ENCODE measurements at regions not wholly inside any gene's neighbourhood (a gene's known extent, or its start where the extent isn't known, plus 50 kb on each side); places are given as distances from the start of the nearest gene placed in this dataset.
A peak's percentile ranks its signal among the peaks of the same experiment; 100 is the strongest.
"Not testable (repeated sequence)": the region's sequence is repeated elsewhere in the genome, so short reads cannot be mapped to it uniquely, and the experiment has no call there.

DNA sequence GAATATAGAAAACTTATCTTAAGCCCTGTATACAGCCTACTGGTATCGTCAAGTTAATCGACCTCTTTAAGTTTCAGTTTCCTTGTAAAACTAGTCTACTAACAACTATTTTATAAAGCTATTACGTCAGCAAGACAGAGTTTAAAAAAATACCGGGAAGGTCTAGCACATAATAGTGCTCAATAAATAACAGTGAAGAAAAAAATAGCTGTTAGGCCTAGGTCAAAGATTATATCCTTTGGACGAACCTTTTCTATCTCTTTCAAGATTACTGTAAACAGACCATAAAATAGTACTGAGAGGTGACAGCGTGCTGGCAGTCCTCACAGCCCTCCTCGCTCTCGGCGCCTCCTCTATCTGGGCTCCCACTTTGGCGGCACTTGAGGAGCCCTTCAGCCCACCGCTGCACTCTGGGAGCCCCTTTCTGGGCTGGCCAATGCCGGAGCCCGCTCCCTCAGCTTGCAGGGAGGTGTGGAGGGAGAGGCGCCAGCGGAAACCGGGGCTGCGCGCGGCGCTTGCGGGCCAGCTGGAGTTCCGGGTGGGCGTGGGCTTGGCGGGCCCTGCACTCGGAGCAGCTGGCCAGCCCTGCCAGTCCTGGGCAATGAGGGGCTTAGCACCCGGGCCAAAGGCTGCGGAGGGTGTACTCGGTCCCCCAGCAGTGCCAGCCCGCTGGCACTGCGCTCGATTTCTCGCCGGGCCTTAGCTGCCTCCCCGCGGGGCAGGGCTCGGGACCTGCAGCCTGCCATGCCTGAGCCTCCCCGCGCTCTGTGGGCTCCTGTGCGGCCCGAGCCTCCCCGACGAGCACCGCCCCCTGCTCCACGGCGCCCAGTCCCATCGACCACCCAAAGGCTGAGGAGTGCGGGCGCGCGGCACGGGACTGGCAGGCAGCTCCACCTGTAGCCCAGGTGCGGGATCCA is 119.1 kb upstream of the HSF2 start:
- DNase-seq (ENCODE audit: low spot score) = not testable (repeated sequence)

DNA sequence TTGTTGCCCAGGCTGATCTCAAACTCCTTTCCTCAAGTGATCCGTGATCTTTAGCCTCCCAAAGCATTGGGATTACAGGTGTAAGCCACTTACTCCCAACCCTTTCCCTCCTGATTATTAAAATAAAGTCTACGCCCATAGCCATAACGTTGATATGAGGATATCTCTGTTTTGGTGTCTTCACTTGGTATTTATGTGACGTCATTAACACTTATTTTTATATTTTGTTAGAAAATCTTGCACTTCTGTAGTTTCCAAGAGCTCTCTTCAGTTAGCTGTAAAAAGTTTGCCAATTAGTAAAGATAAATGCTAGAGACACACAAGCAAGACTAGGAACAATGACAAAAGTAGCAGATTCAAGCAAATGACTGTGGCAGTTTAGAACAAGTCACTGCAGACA is 115.6 kb upstream of the HSF2 start:
- DNase-seq (ENCODE audit: low spot score) = no peak

DNA sequence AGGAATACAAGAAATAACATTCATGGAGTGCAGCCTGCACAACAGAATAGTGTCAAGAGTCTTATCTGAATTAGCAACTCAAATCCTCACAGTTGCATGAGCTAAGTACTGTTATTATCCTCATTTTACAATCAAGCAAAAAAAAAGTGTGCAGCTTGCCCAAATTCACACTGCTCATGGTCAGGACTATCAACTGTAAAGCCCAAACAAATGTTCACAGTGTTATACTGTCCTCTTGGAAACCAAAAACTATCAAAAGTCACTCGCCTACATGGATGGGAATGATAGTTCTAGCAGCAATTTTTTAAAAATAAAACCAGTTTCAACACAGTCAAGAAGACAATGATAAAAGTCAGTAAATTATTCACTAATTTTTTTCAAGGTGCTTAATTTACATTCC is 114.6 kb upstream of the HSF2 start:
- DNase-seq (ENCODE audit: low spot score) = no peak

DNA sequence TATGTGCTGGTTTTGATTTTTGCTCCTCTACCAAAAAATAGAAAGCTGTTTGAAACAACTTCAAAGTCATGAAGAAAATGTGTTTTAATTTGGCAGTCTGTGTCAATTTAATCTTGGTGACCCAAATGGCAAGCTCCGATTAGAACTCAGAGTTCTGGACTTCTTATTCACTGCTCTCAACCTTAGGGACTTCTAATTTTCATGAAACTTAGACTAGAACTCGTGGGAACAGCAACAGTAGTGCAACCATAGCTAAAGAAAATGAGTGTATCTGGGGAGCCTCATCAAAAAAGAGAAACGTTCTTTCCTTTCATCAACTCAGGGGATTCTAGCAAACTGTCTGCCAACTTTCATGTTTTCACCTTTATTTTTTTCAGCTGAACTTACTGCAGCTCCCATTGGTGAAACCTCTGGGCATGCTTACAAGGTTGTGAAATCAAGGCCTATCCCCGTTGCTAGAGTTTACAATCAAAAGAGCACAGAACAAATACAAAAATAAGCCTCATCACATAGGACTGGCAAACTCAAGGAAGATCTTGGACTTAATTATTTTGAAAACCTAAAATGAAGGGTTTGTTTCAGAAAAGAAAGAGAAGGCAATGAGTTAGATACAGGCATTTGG is 114.0 kb upstream of the HSF2 start:
- no peak for DNase-seq (ENCODE audit: low spot score)

DNA sequence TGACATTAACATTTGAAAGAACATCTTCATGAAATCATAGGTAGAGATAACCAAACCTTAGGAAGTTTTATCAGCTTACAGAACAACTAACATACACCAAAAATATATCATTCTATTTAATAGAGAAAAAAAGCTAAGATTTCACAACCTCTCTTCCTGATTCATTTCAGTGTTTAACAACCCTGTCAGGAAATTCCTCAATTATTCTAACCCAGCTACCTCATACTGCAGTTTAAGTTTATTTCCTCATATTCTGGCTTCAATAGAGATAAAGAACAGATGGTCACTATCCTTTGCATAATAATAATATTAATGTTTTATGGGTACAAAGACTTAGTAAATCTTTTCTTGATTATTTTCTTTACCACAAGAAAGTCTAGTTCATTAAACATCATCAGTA is 112.9 kb upstream of the HSF2 start:
- DNase-seq (ENCODE audit: low spot score) = no peak

DNA sequence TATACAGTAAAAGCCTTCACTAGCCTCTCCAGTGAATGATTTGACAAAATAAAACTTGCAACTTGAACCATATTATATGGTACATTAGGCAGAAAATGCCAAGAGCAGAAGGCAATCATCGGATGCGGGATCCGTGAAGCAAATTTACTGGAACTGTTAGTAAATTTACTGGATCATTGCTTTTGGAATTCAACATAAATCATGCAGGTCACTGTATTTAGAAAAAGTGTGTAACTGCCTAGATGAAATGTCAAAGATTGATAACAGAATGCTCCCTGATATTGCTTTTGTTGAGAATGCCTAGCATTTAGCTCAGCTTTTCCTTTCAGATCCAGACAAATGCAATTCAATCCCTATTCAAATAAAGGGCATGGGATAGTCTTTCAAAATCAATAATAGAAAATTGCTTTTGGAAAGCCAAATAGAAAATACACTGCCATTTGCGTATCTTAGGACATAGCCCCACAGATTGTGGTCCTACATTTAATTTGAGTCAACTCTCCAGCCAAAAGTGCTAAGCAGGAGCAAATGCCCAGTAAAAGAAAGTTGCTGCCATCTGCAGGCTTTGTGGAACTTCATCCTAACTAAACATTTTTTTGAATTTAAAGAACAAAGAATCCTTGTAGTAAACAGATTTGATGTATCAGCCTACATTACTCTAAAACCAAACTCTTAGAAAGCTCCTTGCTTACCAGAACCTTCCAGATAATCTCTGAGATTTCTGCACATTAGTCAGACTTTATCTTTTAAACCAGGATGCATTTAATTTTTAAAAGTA is 109.5 kb upstream of the HSF2 start:
- no peak for DNase-seq (ENCODE audit: low spot score)

DNA sequence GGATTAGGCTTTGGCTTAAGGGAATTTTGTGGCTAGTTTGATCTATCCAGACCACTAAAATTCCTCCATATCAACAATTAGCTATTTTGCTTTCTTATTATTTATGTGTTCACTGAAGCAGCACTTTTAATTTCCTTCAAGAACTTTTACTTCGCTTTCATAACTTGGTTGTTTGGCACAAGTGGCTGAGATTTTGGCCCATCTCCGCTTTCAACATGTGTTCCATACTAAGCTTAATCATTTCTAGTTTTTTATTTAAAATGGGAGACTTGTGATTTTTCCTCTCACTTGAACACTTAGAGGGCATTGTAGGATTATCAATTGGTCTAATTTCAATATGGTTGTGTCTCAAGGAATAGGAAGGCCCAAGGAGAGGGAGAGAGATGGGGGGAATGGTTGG is 102.4 kb upstream of the HSF2 start:
- DNase-seq (ENCODE audit: low spot score) = no peak

DNA sequence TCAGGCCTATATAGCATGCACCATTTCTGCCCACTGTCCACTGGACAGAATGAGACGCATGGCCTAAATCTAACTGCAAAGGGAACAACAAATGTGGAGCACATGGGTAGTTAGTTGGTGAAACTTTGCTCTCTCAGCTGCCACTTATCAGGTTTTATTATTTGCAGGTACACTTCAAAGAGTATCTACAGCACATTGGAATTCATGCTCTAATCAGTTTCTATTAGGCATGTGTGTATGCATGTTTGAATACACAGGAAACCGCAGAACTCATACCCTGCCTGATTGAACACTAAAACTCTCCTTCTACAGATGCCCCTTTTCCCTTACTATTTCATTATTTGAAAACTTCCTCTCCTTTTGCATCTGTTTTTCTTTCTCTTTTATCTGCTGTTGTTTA is 97.4 kb upstream of the HSF2 start:
- no peak for DNase-seq (ENCODE audit: low spot score)

DNA sequence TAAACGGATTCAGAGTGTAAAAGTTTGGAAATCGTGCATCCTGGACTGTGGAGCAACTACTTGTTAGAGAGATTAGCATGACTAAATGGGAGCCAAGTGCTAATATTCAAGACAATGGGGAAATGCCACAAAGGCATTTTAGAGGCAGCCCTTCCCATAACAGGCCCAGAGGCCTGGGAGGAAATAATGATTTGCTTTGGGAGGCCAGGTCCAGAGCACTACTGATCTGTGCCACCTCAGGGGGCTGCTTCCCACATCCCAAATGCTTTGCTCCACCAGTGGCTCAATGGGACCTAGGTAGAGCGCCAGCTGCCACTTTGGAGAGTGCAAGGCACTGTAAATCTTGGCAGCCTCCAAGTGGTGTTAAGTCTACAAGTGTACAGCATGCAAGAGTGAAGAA is 91.9 kb upstream of the HSF2 start:
- DNase-seq (ENCODE audit: low spot score) = no peak

DNA sequence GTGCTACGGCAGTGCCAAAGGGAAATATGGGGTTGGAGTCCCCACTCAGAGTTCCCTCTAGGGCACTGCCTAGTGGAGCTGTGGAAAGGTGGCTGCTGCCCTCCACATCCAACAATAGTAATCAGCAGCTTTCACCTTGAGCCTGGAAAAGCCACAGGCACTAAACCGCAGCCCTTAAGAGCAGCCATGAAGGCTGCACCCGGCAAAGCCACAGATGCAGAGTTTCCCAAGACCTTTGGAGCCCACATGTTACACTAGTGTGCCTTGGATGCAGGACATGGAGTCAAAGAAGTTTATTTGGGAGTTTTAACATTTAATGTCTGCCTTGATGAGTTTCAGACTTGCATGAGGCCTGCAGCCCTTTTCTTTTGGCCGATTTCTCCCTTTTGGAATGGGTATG is 91.4 kb upstream of the HSF2 start:
- no peak for DNase-seq (ENCODE audit: low spot score)

DNA sequence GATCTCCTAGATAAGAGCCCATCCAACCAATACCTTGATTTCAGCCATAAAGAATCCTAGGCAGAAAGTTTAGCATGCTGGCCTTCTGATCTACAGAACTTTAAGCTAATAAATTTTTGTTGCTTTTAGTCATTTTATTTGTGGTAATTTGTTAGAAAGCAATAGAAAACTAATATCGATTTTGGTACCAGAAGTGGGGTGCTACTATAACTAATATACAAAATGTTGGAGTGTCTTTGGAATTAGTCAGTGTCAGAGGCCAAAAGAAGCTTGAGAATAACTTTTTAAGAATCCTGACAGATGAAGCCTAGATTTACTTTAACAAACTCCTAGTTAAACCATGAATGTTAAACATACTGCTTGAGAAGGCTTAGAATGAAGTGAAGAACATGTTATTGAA is 83.6 kb upstream of the HSF2 start:
- DNase-seq (ENCODE audit: low spot score) = no peak

DNA sequence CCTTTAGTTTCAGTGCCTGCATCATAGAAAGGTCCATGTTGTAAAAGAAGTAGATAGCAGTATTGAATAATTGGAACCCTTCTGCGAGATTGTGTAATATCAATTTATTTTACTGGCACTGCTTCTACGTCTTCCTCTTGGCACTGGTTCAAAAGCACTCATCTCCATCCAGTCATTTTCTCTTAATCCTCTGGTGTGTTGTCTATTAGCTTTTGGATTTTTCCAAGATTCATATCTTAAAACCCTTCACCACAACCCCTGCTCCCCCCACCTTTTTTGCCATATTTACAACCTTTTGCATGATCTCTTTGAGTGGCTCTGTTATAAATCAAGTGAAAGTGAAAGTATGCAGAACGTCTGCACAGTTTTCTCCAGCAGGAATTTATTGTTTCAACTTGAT is 76.6 kb upstream of the HSF2 start:
- peak; percentile 1 for DNase-seq (ENCODE audit: low spot score)

DNA sequence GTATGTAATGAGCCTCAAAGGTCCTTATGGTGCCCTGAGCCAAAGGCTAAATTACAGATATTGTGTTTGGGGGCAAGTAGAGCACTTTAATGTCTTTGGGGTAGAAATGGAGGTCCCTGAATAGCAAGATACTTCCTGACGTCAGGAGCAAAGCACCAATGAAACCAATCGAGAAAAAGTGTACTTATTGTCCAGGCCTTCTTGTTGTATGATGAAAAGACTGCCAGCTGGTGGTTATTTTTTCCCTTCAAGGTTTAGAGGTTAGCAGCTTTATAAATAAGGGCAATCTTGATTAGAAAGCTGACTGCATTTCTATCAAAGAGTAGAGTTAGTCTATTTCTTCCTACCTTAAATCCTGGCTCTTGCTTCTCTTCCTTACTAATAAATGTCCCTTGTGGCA is 76.1 kb upstream of the HSF2 start:
- no peak for DNase-seq (ENCODE audit: low spot score)

DNA sequence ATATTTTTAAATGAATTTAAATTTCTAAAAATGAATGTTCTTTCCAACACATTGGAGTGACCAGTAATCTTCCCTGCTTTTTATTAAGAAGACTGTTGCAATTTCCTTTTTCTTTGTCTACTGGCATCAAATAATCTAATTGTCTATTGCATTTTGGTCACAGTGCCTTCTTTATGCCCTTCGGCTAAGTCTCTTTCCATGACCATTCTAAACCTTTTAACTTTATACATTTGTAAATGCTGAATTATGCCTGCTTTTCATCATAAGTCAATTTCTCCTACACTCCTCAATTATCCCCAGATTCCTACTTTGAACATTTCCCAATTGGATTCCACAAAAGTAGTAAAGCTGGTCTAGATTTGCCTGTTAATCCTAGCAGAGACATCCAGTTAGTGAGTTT is 69.1 kb upstream of the HSF2 start:
- no peak for DNase-seq (ENCODE audit: low spot score)

DNA sequence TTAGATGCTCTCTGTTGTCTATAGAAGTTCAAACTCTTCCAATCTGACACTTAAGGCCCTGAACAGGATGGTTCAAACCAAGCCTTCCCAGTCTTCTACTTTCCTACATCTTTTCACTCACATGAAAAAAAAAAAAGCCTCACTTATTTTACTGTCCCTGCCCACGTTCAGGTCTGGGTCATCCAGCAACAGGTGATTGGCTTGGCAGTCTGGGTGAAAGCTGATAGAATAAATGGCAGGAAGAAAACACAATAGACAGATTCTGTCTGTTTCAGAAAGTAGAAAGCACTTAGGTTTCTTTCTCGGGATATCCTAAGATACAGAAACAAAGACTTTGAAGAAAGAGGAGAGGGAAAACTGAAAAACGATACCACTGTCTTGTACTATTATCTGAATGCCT is 61.8 kb upstream of the HSF2 start:
- DNase-seq (ENCODE audit: low spot score) = no peak

DNA sequence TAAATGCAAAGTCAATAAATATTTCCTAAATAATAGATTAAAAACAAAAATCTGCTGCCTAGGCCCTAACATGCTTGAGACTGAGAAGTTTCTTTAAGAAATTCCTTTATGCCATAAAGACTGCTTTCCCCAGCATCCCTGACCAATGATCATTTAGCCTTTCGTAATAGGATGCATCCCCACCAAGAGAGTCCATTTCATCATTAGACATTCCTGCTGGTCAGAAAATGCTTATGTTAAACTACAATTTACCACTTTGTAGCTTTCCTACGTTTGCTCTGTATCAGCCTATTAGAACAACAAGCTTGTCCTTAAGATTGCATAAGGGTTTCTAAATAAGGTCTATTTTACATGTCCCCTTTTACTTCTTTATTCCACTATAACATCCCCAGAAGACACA is 59.8 kb upstream of the HSF2 start:
- no peak for DNase-seq (ENCODE audit: low spot score)

DNA sequence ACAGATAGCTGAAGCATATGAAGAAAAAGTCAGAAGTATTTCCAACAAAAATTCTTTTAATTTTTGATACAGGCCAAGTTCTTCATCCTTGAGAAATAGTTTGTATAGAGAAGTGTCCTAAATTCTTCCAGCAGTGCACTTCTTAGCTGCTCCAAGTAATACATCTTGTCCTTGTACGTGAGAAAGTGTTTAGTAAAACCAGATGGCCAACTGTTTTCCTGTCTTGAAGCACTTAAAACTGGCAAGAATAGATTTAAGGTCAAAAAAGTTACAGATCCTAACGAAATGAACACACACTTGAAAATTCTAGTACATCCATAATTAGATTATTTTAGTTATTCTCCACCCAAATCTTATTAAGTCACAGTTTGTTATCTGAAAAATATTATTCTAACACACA is 52.2 kb upstream of the HSF2 start:
- DNase-seq (ENCODE audit: low spot score) = no peak

DNA sequence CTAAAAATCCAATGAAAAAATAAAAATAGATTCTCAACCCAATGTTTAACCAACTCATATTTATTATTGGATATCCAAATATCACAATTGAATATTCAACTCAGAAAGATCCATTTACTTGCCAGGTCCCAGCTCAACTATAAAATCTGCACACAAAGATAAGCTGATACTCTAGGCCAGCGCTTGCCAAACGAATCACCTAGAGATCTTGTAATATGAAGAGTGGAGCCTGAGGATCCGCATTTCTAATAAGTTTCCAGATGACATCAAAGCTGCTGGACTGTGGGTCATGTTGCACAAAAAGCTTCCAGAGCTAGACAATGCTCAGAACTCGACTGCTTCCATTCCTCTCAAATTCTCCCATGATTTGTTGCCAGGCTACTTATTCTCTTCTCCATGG is 51.7 kb upstream of the HSF2 start:
- no peak for DNase-seq (ENCODE audit: low spot score)
